Neural cell (in vitro differentiated cells): ENCODE measurements at regions not wholly inside any gene's neighbourhood (a gene's known extent, or its start where the extent isn't known, plus 50 kb on each side); places are given as distances from the start of the nearest gene placed in this dataset.

Source experiments
- EZH2 ChIP-seq: fragments of 200-600, 300-800 bp; shearing (Covaris generic), sonication (generic); IDR thresholded peaks from 2 replicates; pipeline ENCODE4 v1.6.1; 2014; ENCODE audit warnings: antibody characterized with exemption, low read length, borderline replicate concordance, mild to moderate bottlenecking; ENCODE audit not compliant: insufficient read depth, poor library complexity, severe bottlenecking
- POLR2AphosphoS5 ChIP-seq: IDR thresholded peaks from 2 replicates; pipeline ENCODE4 v1.6.1; 2012
- RAD21 ChIP-seq: fragments of 450-650 bp; conservative IDR thresholded peaks from 2 replicates; pipeline ENCODE4 v1.6.1; 2014; ENCODE audit warnings: antibody characterized with exemption, mild to moderate bottlenecking, moderate library complexity
- REST ChIP-seq: IDR thresholded peaks from 2 replicates; pipeline ENCODE4 v1.6.1; 2012; ENCODE audit warnings: borderline replicate concordance

DNA sequence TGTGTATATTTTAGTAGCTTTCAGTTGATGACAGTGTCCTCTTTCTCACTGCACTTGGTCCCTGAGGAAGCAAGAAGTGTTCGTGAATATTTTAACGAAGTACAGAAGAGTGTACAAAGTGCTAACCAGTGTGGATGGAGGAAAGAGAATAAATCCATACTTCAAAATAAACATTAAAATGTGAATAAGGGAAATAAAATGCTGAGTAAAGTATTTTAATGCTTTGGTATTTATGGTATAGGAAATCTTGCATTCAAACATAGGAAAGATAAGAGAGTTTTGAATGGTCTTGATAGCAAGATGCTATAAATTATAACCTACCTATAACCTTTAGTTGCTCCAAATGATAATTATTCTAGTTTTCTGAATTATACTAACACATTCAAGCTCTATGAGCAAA, 493.4 kb upstream of the EYS start:
- no peak for TF ChIP-seq POLR2AphosphoS5
- TF ChIP-seq EZH2, result no peak
- no peak for TF ChIP-seq REST
- no peak for TF ChIP-seq RAD21
